Omental fat pad (tissue), 3 donors: ENCODE measurements at regions not wholly inside any gene's neighbourhood (a gene's known extent, or its start where the extent isn't known, plus 50 kb on each side); places are given as distances from the start of the nearest gene placed in this dataset.

Source experiments
- ATAC-seq: fragments of 150-250 bp; one replicate; pipeline ENCODE4 v1.9.1; 2016; ENCODE audit warnings: mild to moderate bottlenecking, moderate library complexity; ENCODE audit not compliant: low FRiP score
- DNase-seq: peaks from one replicate; pipeline ENCODE4 v3.0.0-alpha.2; 2019; ENCODE audit warnings: low spot score
- TF ChIP-seq, protein P1 (sequence below), 3 donors: fragments of 450-650 bp; IDR thresholded peaks; one replicate each; pipeline ENCODE4 v1.5.1; 2016 to 2017; ENCODE audit warnings: antibody characterized with exemption in 3 of 3, mild to moderate bottlenecking in 3 of 3, moderate library complexity in 2 of 3

DNA sequence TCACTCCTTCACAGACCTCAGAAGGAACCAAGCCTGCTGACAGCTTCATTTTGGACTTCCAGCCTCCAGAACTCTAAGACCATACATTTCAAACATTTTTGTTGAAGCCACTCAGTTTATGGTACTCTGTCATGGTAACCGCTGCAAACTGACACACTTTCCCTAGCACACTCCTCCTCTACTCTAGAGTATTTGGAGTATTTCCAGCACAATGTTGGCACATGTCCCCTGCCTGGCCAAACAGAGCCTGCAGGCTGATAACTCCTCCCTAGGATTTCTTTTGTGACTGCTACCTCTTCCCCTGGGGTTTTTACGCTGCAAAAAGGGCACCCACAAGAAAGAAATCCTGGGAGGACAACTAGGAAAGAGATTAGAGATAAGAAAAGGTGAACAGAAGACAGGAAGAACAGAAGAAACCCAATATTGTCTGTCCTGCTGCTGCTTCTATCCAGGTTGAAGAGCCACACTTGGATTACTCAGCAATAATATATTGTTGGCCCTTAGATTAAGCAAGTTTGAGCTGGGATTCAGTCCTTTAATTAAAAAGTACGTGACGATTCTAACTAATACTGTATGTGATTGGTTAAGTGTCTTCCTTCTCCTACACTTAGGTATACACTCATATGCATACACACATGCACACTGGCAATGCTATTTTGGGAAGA, 844.1 kb downstream of the LTN1 start:
- DNase-seq (no peak), ATAC-seq (no peak)
- TF ChIP-seq, protein P1, sequence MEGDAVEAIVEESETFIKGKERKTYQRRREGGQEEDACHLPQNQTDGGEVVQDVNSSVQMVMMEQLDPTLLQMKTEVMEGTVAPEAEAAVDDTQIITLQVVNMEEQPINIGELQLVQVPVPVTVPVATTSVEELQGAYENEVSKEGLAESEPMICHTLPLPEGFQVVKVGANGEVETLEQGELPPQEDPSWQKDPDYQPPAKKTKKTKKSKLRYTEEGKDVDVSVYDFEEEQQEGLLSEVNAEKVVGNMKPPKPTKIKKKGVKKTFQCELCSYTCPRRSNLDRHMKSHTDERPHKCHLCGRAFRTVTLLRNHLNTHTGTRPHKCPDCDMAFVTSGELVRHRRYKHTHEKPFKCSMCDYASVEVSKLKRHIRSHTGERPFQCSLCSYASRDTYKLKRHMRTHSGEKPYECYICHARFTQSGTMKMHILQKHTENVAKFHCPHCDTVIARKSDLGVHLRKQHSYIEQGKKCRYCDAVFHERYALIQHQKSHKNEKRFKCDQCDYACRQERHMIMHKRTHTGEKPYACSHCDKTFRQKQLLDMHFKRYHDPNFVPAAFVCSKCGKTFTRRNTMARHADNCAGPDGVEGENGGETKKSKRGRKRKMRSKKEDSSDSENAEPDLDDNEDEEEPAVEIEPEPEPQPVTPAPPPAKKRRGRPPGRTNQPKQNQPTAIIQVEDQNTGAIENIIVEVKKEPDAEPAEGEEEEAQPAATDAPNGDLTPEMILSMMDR (IDR thresholded peaks at IDR 0.05): no peak

DNA sequence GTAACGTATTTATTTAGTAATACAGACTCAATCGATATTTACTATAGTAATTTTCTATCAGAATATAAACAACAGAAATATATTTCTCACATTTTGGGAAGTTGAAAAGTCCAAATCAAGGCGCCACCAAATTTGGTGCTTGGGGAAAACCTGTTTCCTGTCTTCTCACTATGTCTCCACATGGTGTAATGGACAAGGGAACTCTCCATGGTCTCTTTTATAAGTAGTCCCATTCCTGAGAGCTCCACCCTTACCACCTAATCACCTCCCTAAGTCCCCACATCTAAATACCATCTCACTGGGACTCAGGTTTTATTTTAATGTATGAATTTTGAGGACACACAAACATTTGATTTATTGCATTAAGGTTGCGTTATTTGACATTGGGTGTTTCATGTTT, 848.0 kb downstream of the LTN1 start:
- TF ChIP-seq, protein P1 (IDR thresholded peaks at IDR 0.05): no peak
- DNase-seq (no peak), ATAC-seq (no peak)

DNA sequence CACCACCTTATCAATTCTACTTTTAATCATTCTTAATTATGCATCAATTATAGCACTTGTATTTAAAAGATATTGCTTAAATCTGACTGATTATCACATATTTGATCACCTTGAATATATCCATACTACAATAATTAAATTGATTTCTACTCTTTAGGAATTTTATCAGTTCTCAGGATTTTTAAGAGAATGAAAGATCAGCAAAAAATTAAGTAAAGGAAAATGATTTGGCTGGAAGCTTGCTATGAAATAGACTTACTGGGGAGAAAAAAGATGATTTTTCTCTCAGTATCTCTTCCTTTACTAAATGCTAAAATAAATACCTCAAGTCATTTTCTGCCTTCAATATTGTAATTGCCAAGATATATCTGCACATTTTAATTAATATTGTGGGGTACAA, 848.6 kb downstream of the LTN1 start:
- DNase-seq (no peak), ATAC-seq (no peak)
- TF ChIP-seq, protein P1 (IDR thresholded peaks at IDR 0.05): no peak

DNA sequence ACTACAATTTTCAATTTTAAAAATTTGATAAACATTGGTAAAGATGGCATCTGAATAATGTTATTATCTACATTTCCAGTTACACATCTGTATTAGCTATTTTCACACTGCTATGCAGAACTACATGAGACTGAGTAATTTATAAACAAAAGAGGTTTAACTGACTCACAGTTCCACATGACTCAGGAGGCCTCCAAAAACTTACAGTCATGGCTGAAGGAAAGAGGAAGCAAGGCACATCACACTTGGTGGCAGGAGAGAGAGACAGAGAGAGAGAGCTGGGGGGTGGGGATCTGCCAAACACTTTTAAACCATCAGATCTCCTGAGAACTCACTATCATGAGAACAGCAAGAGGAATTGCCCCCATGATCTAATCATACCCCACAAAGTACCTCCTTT, 850.0 kb downstream of the LTN1 start:
- ATAC-seq: no peak
- TF ChIP-seq, protein P1 (IDR thresholded peaks at IDR 0.05): no peak
- no peak for DNase-seq

DNA sequence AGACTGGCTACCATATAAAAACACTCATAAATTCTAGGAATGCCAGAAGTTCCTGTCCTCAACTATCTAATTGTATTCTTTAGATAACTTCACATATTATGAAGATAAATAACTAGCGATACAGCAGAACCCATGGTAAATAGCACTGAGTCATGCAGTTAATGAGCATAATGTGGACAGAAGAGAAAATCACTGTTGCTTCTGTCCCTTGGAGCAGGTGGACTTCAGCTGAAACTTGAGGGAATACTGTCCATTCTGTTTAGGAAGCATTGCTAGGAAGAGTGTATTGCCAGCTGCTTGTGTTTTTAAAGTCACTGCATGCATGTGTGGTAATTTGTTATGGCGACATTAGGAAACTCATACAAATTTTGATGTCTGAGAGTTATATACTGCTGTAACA, 854.4 kb downstream of the LTN1 start:
- no peak for ATAC-seq
- TF ChIP-seq, protein P1 (IDR thresholded peaks at IDR 0.05): no peak
- DNase-seq: no peak

DNA sequence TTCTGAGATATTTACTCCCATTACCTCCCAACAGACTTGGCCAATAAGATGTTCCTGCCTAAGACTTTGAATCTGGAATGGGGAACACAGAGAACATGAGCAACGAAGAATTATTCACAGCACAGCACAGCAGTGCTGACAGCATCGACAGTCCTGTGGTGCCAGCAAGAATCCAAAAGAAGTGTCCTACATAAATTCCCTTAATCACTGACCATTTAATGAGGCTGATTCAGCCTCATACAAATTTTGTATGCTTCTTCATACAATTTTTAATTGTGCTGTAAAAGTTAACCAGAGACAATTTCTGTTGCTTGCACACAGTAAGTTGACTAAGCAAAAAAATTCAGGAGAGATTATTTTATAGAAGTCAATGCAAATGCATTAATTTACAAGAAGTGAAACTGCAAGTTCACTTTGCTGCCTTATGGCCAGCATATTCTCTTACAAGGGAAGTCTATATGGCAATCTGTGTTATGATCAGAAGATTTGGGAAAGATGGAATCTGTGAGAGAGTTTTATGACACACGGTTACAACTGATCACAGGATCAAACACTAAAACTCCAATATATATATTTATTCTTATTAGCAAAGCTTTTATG, 855.9 kb downstream of the LTN1 start:
- TF ChIP-seq, protein P1 (IDR thresholded peaks at IDR 0.05): no peak
- ATAC-seq (no peak), DNase-seq (no peak)

DNA sequence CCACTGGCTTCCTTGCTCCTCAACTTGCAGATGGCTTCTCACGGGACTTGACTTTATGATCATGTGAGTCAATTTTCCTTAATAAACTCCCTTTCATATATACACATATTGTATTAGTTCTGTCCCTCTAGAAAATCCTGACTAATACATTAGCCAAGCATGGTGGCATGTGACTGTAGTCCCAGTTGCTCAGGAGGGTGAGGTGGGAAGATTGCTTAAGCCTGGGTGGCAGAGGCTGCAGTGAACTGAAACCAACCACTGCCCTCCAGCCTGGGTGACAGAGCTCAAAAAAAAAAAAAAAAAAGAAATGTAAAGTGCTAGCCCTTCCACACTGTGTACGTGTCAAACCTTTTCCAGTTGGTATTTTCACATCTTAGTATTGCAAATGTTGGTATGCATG, 857.0 kb downstream of the LTN1 start:
- TF ChIP-seq, protein P1 (IDR thresholded peaks at IDR 0.05): no peak

More for the DNA sequence above, 857.0 kb downstream of the LTN1 start:
- no peak for DNase-seq
- no peak for ATAC-seq
